Stimulated activated CD8-positive, alpha-beta memory T cell treated with anti-CD3 and anti-CD28 coated beads, Interleukin-4, amount 100 ng/mL, for 1 hour (primary cell): ENCODE measurements at regions not wholly inside any gene's neighbourhood (a gene's known extent, or its start where the extent isn't known, plus 50 kb on each side); places are given as distances from the start of the nearest gene placed in this dataset.

Experiments used
- DNase-seq, 2 donors: peaks; one replicate each; pipeline ENCODE4 v3.0.0-alpha.2; 2020; ENCODE audit warnings: low read depth in 2 of 2, low spot score in 1 of 2

GRCh38 chr14:61941421-61942150, 179.4 kb downstream of the SNAPC1 start:
- no peak for DNase-seq

GRCh38 chr14:61948376-61948775, 186.2 kb downstream of the SNAPC1 start:
- no peak for DNase-seq

- no peak for DNase-seq
Observed at GRCh38 chr14:61950340-61950739, 188.1 kb downstream of the SNAPC1 start.

GRCh38 chr14:61953602-61954001, 191.4 kb downstream of the SNAPC1 start:
- DNase-seq, result no peak

- DNase-seq, result no peak
Observed at GRCh38 chr14:61954306-61954705, 192.1 kb downstream of the SNAPC1 start.

- DNase-seq, result no peak
Observed at GRCh38 chr14:61956517-61956916, 194.3 kb downstream of the SNAPC1 start.

GRCh38 chr14:61959348-61959747, 197.1 kb downstream of the SNAPC1 start:
- no peak for DNase-seq

GRCh38 chr14:61961369-61961768, 199.1 kb downstream of the SNAPC1 start:
- DNase-seq, result no peak

GRCh38 chr14:61963926-61964325, 201.7 kb downstream of the SNAPC1 start:
- DNase-seq, result no peak

- DNase-seq, result no peak
Observed at GRCh38 chr14:61965030-61965745, 203.0 kb downstream of the SNAPC1 start.

- DNase-seq, result no peak
Observed at GRCh38 chr14:61968207-61968606, 206.0 kb downstream of the SNAPC1 start.

GRCh38 chr14:61972711-61973110, 210.5 kb downstream of the SNAPC1 start:
- DNase-seq, result no peak

GRCh38 chr14:61973981-61974380, 211.8 kb downstream of the SNAPC1 start:
- no peak for DNase-seq

GRCh38 chr14:61977217-61977616, 215.0 kb downstream of the SNAPC1 start:
- DNase-seq, result no peak

- no peak for DNase-seq
Observed at GRCh38 chr14:61988240-61988639, 226.0 kb downstream of the SNAPC1 start.

- no peak for DNase-seq
Observed at GRCh38 chr14:61992139-61992538, 229.9 kb downstream of the SNAPC1 start.

GRCh38 chr14:61992926-61993325, 230.7 kb downstream of the SNAPC1 start:
- no peak for DNase-seq

- DNase-seq, result no peak
Observed at GRCh38 chr14:61994589-61994988, 232.4 kb downstream of the SNAPC1 start.

- no peak for DNase-seq
Observed at GRCh38 chr14:61996753-61997152, 234.5 kb downstream of the SNAPC1 start.

GRCh38 chr14:61997161-61997560, 234.9 kb downstream of the SNAPC1 start:
- no peak for DNase-seq

- DNase-seq, result no peak
Observed at GRCh38 chr14:62001963-62002362, 239.7 kb downstream of the SNAPC1 start.

GRCh38 chr14:62002642-62003041, 240.4 kb downstream of the SNAPC1 start:
- no peak for DNase-seq

GRCh38 chr14:62003701-62004100, 241.5 kb downstream of the SNAPC1 start:
- DNase-seq, result no peak
